HG02623 (cell line): ENCODE measurements at regions not wholly inside any gene's neighbourhood (a gene's known extent, or its start where the extent isn't known, plus 50 kb on each side); places are given as distances from the start of the nearest gene placed in this dataset.

Experiments
- ATAC-seq: cut with Tn5 transposase; IDR thresholded peaks from one replicate; pipeline ENCODE4 v1.9.1; 2021; ENCODE audit warnings: moderate library complexity; ENCODE audit not compliant: unreplicated experiment

GRCh38 chr4:35493977-35494376 lies 750.3 kb downstream of the ARAP2 start:
- no peak for ATAC-seq

GRCh38 chr4:35494955-35495354 lies 749.4 kb downstream of the ARAP2 start:
- ATAC-seq = no peak

GRCh38 chr4:35500812-35501211 lies 743.5 kb downstream of the ARAP2 start:
- no peak for ATAC-seq

GRCh38 chr4:35503435-35503834 lies 740.9 kb downstream of the ARAP2 start:
- no peak for ATAC-seq

- ATAC-seq = no peak
These were observed 738.2 kb downstream of the ARAP2 start for GRCh38 chr4:35506161-35506560.

GRCh38 chr4:35511851-35512250 lies 732.5 kb downstream of the ARAP2 start:
- no peak for ATAC-seq

- no peak for ATAC-seq
These were observed 728.2 kb downstream of the ARAP2 start for GRCh38 chr4:35516102-35516501.

- no peak for ATAC-seq
These were observed 724.3 kb downstream of the ARAP2 start for GRCh38 chr4:35520059-35520458.

- no peak for ATAC-seq
These were observed 722.6 kb downstream of the ARAP2 start for GRCh38 chr4:35521682-35522081.

- no peak for ATAC-seq
These were observed 718.9 kb downstream of the ARAP2 start for GRCh38 chr4:35525192-35525978.

- no peak for ATAC-seq
These were observed 717.9 kb downstream of the ARAP2 start for GRCh38 chr4:35526456-35526855.

GRCh38 chr4:35534962-35535361 lies 709.4 kb downstream of the ARAP2 start:
- no peak for ATAC-seq

- no peak for ATAC-seq
These were observed 705.5 kb downstream of the ARAP2 start for GRCh38 chr4:35538807-35539206.

- ATAC-seq = no peak
These were observed 704.8 kb downstream of the ARAP2 start for GRCh38 chr4:35539404-35540055.

- ATAC-seq = no peak
These were observed 703.0 kb downstream of the ARAP2 start for GRCh38 chr4:35541146-35541887.

- no peak for ATAC-seq
These were observed 702.5 kb downstream of the ARAP2 start for GRCh38 chr4:35541888-35542213.

GRCh38 chr4:35548921-35549320 lies 695.4 kb downstream of the ARAP2 start:
- ATAC-seq = no peak

GRCh38 chr4:35556387-35556786 lies 687.9 kb downstream of the ARAP2 start:
- ATAC-seq = no peak

GRCh38 chr4:35559559-35560365 lies 684.6 kb downstream of the ARAP2 start:
- no peak for ATAC-seq

GRCh38 chr4:35562861-35563260 lies 681.5 kb downstream of the ARAP2 start:
- no peak for ATAC-seq

GRCh38 chr4:35565640-35566039 lies 678.7 kb downstream of the ARAP2 start:
- no peak for ATAC-seq
